C4-2B (cell line): ENCODE measurements at regions not wholly inside any gene's neighbourhood (a gene's known extent, or its start where the extent isn't known, plus 50 kb on each side); places are given as distances from the start of the nearest gene placed in this dataset.

ENCODE experiments used
- CTCF ChIP-seq: fragments of 450-650 bp; conservative IDR thresholded peaks from 2 replicates; pipeline ENCODE4 v1.5.1; 2017; ENCODE audit warnings: mild to moderate bottlenecking
- ZFX ChIP-seq: fragments of 450-650 bp; IDR thresholded peaks from 2 replicates; pipeline ENCODE4 v1.6.1; 2017

- no peak for TF ChIP-seq CTCF
- TF ChIP-seq ZFX = no peak
Measured at GRCh38 chr10:106336874-106337273, 827.6 kb downstream of the SORCS1 start.
